GM04504 (cell line): ENCODE measurements at regions not wholly inside any gene's neighbourhood (a gene's known extent, or its start where the extent isn't known, plus 50 kb on each side); places are given as distances from the start of the nearest gene placed in this dataset.
"Not testable (repeated sequence)": the region's sequence is repeated elsewhere in the genome, so short reads cannot be mapped to it uniquely, and the experiment has no call there.

Experiments
- DNase-seq: peaks from one replicate; pipeline ENCODE4 v3.0.0-alpha.2; 2012; ENCODE audit warnings: low read depth

DNA sequence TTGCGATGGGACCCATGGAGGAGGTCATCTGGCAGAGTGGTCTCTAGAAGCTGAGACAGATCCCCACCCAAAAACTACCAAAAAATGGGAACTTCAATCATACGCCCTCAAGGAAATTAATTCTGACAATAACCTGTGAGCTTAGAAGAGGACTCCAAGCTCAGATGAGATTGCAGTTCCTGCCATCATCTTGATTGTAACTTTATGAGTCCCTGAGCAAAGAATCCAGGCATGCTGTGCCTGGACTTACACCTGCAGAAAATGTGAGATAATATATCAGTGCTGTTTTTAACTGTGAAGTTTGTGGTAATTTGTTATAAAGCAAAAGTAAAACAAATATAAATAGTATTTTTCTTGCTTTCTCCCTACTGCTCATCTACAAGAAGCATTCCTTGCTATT is 299.6 kb upstream of the MBL2 start:
- DNase-seq = no peak

DNA sequence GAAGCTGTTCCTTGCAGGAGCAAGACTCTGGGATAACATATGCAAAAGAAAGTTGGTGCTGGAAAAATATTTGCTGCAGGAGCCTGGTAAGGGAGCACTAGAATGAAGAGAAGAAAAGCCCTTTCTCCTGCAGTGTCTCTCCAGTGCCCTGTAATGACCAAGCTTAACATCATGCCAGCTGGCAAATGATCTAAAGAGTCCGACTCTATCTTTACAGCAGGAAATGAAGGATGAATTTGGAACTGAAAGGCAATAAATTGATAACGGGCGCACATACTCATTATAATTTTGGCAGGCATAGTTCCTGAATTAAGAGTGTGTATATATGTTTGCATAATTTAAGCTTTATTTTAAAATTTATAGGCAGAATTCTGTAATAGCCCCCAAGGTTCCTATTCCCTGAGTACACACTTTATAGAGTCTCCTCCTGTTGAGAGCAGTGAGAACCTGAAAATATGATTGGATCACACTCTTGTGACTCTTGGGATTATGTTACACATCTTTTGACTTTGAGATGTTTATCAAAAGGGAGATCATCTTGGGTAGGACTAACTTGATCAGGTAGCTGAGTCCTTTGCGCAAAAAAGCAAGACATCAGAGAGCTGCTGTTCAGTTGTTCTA is 299.0 kb upstream of the MBL2 start:
- DNase-seq = no peak

DNA sequence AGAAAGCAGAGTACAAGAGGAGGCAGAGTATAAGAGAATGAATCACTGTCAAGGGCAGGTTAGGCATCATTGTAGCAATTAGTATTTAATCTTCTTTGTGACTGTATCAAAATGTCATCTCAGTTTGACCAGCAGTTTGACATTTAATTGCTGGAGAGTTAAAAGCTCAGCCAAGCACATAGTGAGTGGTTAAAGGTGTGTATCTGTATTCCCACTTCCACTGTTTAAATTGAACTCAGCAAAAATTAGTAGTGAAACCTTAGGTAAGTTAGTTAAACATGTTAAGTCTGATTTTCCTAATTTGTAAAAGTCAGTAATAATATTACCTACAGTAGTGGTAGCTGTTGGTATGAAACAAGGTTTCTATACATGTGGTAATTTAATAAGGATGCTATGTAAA is 296.4 kb upstream of the MBL2 start:
- DNase-seq = no peak

DNA sequence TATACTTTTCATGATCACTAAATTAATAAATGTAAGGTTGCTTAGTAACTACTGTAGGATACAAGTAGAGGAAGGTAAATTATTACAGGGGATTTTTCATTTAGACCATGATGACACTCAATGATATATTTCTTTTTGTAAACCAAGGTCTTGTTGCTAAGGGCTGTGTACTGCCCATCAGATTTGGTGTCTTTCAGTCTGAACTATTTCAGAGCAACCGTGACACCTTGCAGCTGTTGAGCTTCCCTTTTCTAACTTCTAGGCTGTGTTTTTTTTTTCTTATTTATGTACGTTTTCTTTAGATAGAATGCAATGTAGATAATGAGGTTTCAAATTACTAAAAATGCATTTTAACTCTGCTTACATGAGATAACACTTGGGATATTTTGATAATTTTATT is 292.0 kb upstream of the MBL2 start:
- no peak for DNase-seq

DNA sequence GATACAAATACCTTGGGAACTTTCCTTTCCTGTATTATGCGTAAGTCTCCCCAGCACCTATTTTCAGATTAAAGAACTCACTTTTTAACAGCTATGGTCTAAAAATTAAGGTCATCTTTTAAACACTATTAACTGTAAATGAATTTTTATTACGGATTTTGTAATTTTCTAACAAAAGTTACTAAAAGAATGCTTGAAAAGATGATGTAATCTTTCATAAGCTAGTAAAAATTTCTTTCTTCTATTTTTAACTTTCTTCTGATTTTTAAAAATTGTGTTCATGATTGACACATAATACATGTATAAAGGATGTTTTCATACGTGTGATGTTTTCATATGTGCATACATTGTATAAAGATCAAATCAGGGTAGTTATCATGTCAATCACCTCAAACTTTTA is 291.2 kb upstream of the MBL2 start:
- no peak for DNase-seq

DNA sequence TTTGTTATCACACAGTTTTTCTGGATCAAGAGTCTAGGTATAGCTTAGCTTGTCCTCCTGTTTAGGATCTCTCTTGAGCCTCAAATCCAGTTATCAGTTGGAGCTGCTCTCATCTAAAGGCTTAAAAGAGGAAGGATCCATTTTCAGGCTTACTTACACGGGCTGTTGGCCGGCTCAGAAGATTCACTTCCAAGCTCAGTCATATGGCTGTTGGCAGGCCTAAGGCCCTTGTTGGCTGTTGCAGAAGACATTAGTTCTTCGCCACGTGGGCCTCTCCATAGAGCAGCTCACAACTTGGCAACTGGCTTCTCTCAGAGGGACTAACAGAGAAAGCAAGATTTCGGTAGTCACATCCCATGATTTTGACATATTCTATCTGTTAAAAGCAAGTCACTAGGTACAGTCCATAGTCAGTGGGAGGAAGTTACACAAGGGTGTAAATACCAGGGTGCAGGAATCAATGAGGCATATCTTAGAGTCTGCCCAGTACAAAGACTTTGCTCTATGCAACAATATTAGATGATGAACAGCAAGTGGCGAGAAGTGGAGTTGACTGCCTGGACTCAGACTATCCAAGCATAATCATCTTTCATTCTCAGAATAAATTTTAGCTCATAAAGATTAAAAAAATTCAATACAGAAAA is 280.1 kb upstream of the MBL2 start:
- no peak for DNase-seq

DNA sequence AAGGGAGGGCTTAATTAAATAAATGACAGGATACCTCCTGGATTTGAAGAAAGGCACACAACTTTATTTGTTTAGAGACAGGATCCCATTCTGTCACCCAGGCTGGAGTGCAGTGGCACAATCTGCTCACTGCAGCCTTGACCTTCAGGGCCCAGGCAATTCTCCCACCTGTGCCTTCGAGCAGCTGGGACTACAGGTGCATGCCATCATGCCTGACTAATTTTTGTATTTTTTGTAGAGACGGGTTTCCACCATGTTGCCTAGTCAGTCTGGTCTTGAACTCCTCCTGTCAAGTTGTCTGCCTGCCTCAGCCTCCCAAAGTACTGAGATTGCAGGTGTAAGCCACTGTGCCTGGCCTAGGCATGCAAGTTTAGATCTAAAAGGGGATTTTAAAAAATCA is 272.7 kb upstream of the MBL2 start:
- DNase-seq = no peak

DNA sequence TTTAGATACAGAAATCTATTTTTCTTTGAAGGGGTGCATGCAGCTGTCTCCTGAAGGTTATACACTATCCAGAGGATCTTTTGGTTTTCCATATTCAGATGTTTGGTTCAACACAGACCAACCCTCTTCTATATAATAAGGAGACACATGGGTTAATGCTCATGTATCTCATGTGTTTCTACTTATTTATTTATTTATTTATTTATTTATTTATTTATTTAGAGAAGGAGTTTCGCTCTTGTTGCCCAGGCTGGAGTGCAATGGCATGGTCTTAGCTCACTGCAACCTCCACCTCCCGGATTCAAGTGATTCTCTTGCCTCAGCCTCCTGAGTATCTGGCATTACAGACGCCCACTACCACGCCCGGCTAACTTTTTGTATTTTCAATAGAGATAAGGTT is 263.2 kb upstream of the MBL2 start:
- DNase-seq = not testable (repeated sequence)

DNA sequence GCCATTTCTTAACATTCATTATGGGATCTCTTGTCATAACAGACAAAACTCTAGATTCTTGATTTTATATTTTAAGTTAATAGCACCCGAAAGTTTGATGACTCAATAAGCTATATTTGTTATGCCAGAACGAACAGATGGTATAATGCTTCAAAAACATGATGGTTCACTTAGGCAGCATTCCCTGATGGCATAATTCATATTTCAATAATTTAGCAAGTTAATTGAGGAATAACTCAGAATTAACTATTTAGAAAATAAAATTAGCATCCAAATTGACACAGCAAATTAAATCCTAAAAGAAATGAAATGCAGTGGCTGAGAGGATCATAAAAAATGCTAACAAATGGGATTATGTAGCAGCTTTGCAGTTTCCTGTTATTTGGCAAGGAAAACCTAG is 260.8 kb upstream of the MBL2 start:
- DNase-seq = no peak

DNA sequence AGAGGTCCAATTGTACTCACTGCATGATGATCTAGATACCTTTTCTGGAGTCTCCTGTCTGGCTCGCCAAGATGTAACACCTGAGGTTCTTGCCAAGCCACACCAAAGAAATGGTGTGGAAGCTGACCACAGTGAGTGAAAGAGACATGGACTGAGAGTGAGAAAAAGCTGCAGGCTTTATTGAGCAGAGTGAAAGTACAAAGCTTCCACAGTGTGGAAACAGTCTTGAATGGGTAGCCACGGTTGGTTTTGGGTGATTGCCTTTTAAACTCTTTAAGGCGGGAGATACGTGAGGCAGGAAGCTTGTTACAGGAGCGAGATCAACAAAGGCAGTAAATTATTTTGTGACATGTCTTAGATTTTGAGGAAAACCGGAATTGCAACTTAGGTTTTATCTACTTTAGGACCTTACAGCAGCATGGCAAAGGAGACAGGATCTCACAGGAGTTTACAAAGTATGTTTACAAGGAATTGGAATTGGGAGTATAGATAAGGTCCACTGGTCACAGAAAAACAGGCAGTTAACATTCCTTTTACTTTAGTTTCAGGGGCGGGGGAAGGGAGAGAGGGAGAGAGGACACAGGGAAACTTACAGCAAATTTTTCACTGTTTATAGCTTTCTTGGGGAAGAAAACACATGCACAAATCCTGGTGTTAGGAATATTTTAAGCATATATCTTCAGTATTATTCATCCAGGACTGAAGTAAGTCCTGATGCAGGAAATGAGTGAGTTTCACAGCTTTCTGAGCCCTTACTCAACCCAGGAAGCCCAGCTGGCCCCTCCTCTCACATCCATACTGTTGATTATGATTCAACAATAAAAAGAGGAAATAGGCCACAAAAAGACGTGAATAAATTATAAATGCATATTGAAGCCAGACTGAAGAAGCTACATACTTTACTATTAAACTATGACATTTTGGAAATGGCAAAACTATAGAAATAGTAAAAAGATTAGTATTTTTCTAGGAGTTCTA is 257.6 kb upstream of the MBL2 start:
- DNase-seq = not testable (repeated sequence)

DNA sequence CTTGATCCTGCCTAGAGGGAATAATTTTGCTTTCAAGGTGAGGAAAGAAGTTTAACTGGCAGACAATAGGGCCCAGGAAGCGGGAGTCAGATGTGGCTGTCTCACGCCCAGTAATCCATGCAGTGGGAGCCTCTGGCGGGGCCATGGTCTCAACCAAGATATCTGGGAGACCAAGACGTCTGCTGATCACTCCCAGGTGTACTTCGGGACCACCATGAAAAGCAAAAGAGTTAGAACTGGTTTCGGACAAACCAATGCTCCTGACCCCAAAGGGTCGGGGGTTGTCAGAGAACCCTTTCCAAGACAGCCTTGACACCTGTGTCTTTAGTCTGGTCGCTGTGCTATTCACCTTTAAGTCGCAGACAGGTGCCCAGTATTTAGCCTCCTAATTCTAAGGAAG is 256.9 kb upstream of the MBL2 start:
- no peak for DNase-seq

DNA sequence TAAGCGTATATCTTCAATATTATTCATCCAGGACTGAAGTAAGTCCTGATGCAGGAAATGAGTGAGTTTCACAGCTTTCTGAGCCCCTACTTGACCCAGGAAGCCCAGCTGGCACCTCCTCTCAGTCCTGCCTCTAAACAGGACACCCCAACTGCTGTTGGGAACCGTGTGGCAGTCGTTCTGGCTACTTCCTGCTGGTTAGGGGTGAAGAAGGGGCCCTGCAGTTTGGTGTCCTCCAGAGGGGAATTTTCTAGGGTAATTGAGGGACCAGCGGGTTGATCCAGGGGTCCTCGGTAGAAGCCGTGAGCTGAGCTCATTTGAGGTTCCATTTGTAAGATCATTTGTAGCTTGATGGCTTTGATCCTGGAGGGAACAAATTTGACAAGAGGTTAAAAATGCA is 253.2 kb upstream of the MBL2 start:
- DNase-seq = not testable (repeated sequence)

DNA sequence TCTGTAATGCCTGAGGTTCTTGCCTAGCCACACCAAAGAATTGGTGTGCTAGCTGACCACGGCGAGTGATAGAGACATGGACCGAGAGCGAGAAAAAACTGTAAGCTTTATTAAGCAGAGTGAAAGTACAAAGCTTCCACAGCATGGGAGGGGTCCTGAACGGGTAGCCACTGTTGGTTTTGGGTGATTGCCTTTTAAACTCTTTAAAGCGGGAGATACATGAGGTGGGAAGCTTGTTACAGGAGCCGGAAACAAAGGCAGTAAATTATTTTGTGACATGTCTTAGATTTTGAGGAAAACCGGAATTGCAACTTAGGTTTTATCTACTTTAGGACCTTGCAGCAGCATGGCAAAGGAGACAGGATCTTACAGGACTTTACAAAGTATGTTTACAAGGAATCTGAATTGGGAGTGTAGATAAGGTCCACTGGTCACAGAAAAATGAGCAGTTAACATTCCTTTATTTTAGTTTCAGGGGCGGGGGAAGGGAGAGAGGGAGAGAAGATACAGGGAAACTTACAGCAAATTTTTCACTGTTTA is 252.7 kb upstream of the MBL2 start:
- DNase-seq = no peak

DNA sequence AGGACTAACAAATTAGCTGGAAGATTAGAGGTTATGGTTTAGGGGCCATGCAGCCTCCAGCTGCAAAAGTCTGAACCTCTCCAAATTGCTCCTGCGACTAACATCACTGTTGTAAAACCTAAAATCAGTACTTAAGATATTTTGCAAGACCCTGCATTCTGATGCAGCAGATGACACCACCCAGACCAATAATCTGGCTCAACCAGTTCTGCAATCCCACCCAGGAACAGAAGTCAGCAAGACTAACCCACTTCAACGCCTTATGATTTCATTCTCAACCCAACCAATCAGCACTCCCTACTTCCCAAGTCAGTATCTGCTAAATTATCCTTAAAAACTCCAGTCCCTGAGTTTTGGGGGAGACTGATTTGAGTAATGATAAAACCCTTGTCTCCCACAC is 250.8 kb upstream of the MBL2 start:
- DNase-seq = no peak

DNA sequence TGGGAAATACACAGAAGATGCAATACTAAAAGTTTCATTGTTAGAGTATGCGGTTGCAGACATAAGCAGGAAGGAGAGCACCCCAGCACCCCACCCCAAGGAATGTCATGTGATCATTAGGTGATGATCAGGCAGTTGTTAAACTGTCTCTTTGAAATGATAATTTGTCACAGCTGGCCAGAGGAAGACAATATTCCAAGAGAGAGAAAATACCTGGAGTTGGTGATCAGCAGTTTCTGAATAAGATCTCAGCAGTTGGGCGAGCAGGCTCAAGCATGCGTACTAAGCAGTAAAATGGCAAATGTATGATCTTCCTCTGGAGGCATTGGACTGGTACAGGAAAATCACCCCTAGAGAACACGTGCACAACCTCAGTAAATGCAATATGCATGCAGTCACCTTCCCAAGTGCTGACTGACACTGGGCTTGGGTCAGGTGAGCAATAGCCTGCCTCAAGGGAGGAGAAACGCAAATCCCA is 250.1 kb upstream of the MBL2 start:
- no peak for DNase-seq

DNA sequence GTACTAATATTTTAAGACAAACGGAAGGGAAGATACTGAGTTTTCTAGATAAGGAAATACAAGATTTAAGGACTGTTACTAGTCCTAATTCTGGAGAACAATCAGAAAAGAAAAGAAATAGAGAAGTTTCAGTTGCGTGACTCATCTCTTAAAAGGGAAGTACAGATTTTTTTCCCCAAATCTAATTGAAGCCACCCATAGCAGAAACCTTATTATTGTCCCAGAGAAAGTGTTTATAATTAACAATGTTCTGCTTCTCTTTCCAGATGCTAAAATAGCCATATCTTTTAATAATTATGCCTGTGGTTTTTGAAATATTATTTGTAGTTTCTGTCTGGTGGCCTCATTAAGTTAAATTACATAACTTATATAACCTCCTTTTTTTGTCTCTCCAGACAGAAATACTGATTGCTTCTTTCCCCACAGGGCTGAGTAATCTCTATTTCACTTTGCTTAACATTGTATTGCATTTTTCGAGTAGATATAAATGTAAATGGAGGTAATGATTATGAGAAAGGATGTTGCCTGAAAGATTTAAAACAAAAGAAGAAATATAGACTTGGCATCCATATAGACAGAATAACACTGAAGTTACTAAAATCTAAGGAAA is 240.7 kb upstream of the MBL2 start:
- no peak for DNase-seq

DNA sequence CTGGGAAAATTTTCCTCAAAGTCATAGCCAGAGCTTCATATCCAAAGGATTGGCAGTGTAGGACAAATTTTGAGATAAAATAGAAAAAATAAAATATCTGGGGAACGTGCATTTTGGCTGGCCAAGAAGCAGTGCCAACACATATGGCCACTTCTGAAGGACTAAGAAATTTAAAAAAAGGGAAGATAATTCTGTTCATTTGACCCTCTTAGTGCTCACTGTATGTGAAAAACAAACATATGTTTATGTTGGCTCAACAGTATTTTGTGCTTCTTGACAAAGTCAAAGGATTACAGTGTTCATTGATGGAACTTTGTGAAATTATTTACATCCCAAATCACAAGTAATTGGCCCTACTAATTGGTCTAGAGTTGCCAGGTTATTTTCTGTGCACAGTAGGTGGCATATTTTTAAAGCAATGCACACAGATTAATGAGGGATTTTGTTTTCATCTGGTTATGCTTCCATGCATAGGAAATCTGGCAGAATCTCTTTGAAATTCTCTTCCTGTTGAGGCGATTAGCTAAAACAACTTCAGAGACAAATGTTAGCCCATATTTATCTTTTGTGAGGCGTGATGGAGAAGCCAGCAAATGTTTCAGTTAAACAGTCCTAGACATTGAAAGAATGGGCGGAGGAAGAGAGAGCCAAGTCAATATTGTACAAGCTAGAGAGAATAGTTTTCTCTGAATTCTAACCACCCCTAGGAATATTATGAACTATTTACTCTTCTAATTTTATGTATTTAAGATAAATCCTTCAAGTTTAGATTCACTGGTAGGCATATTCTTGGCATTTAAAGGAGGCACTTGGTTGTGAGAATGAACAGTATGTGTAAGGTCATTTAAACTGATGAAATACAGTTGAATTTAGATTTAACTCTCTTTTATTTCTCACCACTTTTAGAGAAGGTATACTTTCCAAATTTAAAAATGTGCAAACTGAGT is 237.7 kb upstream of the MBL2 start:
- no peak for DNase-seq

DNA sequence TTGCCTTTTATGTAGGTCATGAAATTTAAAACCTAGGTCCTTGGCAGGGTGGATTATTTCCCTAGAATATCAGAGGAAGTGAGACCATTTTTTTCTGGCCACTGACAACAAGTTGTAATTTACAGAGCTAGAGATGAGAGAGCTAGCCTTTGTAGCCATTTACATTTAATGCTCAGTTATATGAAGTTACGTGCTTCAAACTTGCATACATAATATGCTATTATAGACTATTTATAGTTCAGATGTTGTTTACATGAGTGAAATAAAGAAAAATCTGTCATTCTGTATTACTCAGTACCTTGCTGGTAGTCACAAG is 234.9 kb upstream of the MBL2 start:
- no peak for DNase-seq

DNA sequence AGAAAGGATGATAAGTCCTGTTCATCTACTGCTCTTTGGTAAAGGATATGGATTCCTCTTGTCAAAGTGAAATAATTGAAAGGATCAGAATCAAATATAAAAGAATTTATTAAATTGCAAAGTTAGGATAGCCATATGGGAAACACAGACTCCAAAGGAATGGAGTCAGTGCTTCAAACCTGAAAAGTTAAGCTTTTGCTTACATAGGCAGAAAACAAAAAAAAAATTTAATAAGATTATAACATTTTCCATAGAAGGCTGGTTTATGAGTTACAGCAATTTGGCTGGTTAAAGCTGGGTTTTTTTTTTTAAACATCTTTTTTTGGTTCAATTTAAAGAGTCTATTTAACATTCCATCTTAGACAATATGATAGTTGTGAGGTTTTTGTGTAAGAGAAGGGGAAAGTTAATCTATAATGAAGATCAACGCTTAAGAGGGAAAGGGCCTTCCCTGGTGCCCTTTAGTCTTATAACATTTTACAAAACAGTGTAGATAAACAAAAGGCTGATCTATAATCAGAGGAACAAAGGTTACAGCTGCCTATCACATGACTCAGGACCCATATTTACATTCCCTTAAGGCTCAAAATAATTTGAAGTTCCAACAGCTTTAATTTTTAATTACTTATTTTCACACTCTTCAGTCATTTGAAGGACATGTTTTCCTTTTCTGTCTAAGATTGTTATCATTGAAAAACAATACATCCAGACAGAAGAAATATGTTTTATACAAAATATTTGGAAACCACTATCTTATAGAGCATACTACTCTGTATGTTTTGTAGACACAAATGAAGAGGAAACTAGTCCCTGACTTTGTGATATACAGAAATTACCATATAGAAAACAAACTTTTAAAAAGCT is 234.3 kb upstream of the MBL2 start:
- no peak for DNase-seq

DNA sequence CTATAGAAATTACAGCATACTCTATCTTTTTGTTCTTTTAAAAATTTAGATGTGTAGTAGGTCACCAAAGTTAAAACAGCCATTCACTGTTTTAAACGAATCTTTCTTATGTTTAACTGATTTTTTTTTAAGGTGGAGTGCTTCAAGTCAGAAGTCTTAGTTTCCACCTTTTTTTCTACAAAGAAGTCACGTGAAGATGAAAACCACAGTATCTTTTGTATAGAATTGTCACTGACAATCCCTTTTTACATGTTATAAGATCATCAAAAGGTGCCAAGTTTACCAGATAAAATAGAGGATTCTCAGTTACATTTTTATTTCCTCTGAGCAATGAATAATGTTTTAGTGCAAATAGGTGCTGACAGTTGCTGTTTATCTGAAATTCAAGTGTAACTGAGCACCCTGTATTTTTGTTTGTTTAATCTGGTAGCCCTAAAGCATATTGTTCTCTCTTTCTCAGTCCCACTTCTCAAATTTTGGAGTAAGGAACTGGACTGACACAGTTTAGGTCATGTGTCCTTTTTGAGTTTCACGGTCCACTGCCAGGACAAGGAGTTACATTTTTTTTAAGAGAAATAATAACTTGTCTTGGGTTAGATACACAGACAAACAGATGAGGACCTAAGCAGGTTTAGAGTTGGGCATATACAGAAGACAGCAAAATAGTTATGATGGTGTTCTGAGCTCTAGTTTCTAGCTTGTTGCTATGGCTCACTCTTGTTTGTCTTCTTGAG is 233.2 kb upstream of the MBL2 start:
- DNase-seq = no peak
